Natural killer cell (primary cell): ENCODE measurements at regions not wholly inside any gene's neighbourhood (a gene's known extent, or its start where the extent isn't known, plus 50 kb on each side); places are given as distances from the start of the nearest gene placed in this dataset.

ENCODE experiments used
- ATAC-seq, 3 donors: fragments of 150-1000 bp in 2 of 3; fragments of 200-7000 bp in 1 of 3; cut with Tn5 transposase; 1 replicate in 1 of 3; 2 replicates in 2 of 3; pipeline ENCODE4 v1.10.0; 2021; ENCODE audit warnings: mild to moderate bottlenecking in 2 of 3, moderate library complexity in 2 of 3
- DNase-seq, 2 donors: peaks; one replicate each; pipeline versions ENCODE4 v3.0.0 to v3.0.0-alpha.2; 2013 to 2021; ENCODE audit warnings: mixed read lengths in 1 of 2
- H3K27ac ChIP-seq: one replicate; pipeline ENCODE4 v1.5.1; 2013; ENCODE audit warnings: mild to moderate bottlenecking, low read length
- H3K27me3 ChIP-seq: one replicate; pipeline ENCODE4 v1.6.1; 2013; ENCODE audit warnings: low read length; ENCODE audit not compliant: control insufficient read depth, insufficient read depth
- H3K36me3 ChIP-seq: one replicate; pipeline ENCODE4 v1.6.1; 2013; ENCODE audit warnings: low read length; ENCODE audit not compliant: control insufficient read depth, insufficient read depth
- H3K4me1 ChIP-seq: one replicate; pipeline ENCODE4 v1.6.1; 2013; ENCODE audit warnings: low read length; ENCODE audit not compliant: control insufficient read depth, insufficient read depth
- H3K4me3 ChIP-seq: one replicate; pipeline ENCODE4 v1.5.1; 2013; ENCODE audit warnings: low read length
- H3K9me3 ChIP-seq: one replicate; pipeline ENCODE4 v1.6.1; 2013; ENCODE audit warnings: low read length; ENCODE audit not compliant: control insufficient read depth, insufficient read depth
- H3K27ac Mint-ChIP-seq, 2 donors: one replicate each; pipeline ENCODE4 v1.8.0; 2022; ENCODE audit warnings: mild to moderate bottlenecking in 2 of 2, mixed read lengths in 2 of 2, moderate library complexity in 1 of 2
- H3K27me3 Mint-ChIP-seq, 2 donors: one replicate each; pipeline ENCODE4 v1.8.0; 2022; ENCODE audit warnings: low read depth in 2 of 2, mixed read lengths in 2 of 2
- H3K36me3 Mint-ChIP-seq: one replicate; pipeline ENCODE4 v1.8.0; 2022; ENCODE audit warnings: mixed read lengths
- H3K4me1 Mint-ChIP-seq, 2 donors: one replicate each; pipeline ENCODE4 v1.8.0; 2022; ENCODE audit warnings: mixed read lengths in 2 of 2
- H3K4me3 Mint-ChIP-seq: one replicate; pipeline ENCODE4 v1.8.0; 2022; ENCODE audit warnings: mild to moderate bottlenecking, moderate library complexity, mixed read lengths
- H3K9me3 Mint-ChIP-seq, 2 donors: one replicate each; pipeline ENCODE4 v1.8.0; 2022; ENCODE audit warnings: mixed read lengths in 2 of 2
- CTCF ChIP-seq: fragments of 200-600 bp; IDR thresholded peaks from one replicate; pipeline ENCODE4 v1.8.0; 2022; ENCODE audit warnings: antibody characterized with exemption
- WGBS: methylation state at CpG from one replicate; pipeline ENCODE4 v1.1.7; 2013; ENCODE audit warnings: missing lambda C conversion rate; ENCODE audit not compliant: insufficient coverage; 5-methylcytosine and 5-hydroxymethylcytosine counted together
- intact Hi-C: fragments of 100-400 bp; cut with micrococcal nuclease; formaldehyde crosslinking; loops from one replicate; pipeline ENCODE4 v1.14.2; 2022

GRCh38 chr14:89680156-89680555 lies 263.1 kb upstream of the FOXN3 start:
- H3K36me3 Mint-ChIP-seq = no peaks in the 10 kb centered on the region
- ATAC-seq (no peak), DNase-seq (no peak)
- intact Hi-C loops = no loop called here
- H3K27ac ChIP-seq = no peak overlapping the region
- H3K9me3 ChIP-seq = no peaks in the 10 kb centered on the region
- H3K4me3 Mint-ChIP-seq = peak overlapping the region; percentile 25
- no peaks in the 10 kb centered on the region for H3K9me3 Mint-ChIP-seq
- H3K4me3 ChIP-seq = no peak overlapping the region
- 93% methylated on average over 4 of the region's 4 CpGs for WGBS
- no peak overlapping the region for H3K27ac Mint-ChIP-seq
- no peaks in the 10 kb centered on the region for H3K27me3 ChIP-seq
- no peaks in the 10 kb centered on the region for H3K36me3 ChIP-seq
- no peaks in the 10 kb centered on the region for H3K27me3 Mint-ChIP-seq
- peaks cover 30 to 36% of the 10 kb centered on the region in 2 donors for H3K4me1 Mint-ChIP-seq
- TF ChIP-seq CTCF = no peak
- peaks cover 20% of the 10 kb centered on the region for H3K4me1 ChIP-seq

DNA sequence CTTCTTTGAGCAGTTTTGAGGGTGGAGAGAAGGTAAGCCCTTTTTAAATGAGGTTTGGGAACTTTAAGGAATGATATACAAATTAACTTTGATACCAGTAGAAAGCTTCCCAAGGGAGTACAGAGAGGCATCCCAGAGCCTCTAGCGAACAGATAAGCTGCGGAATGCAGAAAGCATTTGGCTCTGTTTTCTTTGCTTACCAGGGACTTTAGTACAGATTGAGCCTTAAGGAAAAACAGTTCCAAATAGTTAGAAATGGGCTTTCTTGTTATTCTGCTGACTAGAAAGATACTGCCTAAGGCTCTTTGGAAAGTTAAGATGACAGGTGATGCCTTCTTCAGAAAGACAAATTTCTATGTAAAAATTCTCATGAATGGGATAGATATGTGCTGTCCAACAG lies 261.7 kb upstream of the FOXN3 start:
- Histone ChIP-seq H3K4me1 (peaks cover 20% of the 10 kb centered on the region), H3K9me3 (no peaks in the 10 kb centered on the region), H3K36me3 (no peaks in the 10 kb centered on the region), H3K27me3 (no peaks in the 10 kb centered on the region), H3K27ac (no peak overlapping the region), H3K4me3 (no peak overlapping the region)
- H3K4me1 Mint-ChIP-seq = peaks cover 30 to 36% of the 10 kb centered on the region in 2 donors
- intact Hi-C loops = no loop called here
- H3K27ac Mint-ChIP-seq = no peak overlapping the region
- ATAC-seq = no peak
- no peak for DNase-seq
- WGBS = 99% methylated on average over 2 of the region's 2 CpGs
- H3K9me3 Mint-ChIP-seq = no peaks in the 10 kb centered on the region
- no peaks in the 10 kb centered on the region for H3K36me3 Mint-ChIP-seq
- no peak for TF ChIP-seq CTCF
- H3K27me3 Mint-ChIP-seq = no peaks in the 10 kb centered on the region
- H3K4me3 Mint-ChIP-seq = no peak overlapping the region

DNA sequence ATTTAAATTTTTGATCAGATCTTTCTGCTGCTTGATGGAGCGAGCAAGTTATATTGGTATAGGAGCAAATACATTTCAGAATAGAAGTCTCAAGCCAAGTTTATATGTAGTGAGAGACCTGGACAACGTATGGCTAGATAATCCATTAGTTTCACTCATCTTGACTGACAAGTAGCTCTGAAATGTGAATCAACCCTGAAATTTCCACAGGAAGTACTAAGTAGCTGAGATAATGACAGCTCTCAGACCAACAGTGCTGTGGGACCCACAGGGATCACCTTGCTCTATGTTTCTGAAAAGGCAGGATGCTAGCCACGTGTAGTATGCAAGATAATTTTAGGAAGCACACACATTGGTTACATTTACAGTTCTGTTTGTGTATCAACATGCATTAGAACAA lies 258.6 kb upstream of the FOXN3 start:
- peaks cover under 1% of the 10 kb centered on the region for H3K4me1 ChIP-seq
- 75% methylated on average over 2 of the region's 3 CpGs for WGBS
- H3K27ac ChIP-seq = no peak overlapping the region
- H3K27me3 Mint-ChIP-seq = no peaks in the 10 kb centered on the region
- DNase-seq = no peak
- H3K4me3 ChIP-seq = no peak overlapping the region
- H3K36me3 Mint-ChIP-seq = no peaks in the 10 kb centered on the region
- H3K27me3 ChIP-seq = no peaks in the 10 kb centered on the region
- no peak overlapping the region for H3K27ac Mint-ChIP-seq
- intact Hi-C loops = no loop called here
- H3K36me3 ChIP-seq = no peaks in the 10 kb centered on the region
- H3K9me3 Mint-ChIP-seq = no peaks in the 10 kb centered on the region
- ATAC-seq = no peak
- no peak overlapping the region for H3K4me3 Mint-ChIP-seq
- peaks cover 12 to 13% of the 10 kb centered on the region in 2 donors for H3K4me1 Mint-ChIP-seq
- no peak for TF ChIP-seq CTCF
- no peaks in the 10 kb centered on the region for H3K9me3 ChIP-seq

- no peaks in the 10 kb centered on the region for H3K36me3 Mint-ChIP-seq
- no peaks in the 10 kb centered on the region for H3K27me3 ChIP-seq
- DNase-seq (no peak), ATAC-seq (no peak)
- intact Hi-C loops = no loop called here
- TF ChIP-seq CTCF = no peak
- no peaks in the 10 kb centered on the region for H3K27me3 Mint-ChIP-seq
- H3K4me3 Mint-ChIP-seq = no peak overlapping the region
- no peaks in the 10 kb centered on the region for H3K9me3 Mint-ChIP-seq
- no peaks in the 10 kb centered on the region for H3K9me3 ChIP-seq
- H3K27ac Mint-ChIP-seq = no peak overlapping the region
- no peak overlapping the region for H3K4me3 ChIP-seq
- peaks cover 9 to 12% of the 10 kb centered on the region in 2 donors for H3K4me1 Mint-ChIP-seq
- H3K27ac ChIP-seq = no peak overlapping the region
- H3K36me3 ChIP-seq = no peaks in the 10 kb centered on the region
- peaks cover 2% of the 10 kb centered on the region for H3K4me1 ChIP-seq
- WGBS = no CpG with 5 or more reads among the region's 1 CpG
Measured at GRCh38 chr14:89674936-89675335, 257.9 kb upstream of the FOXN3 start.
